ENCODE measurements at regions not wholly inside any gene's neighbourhood (a gene's known extent, or its start where the extent isn't known, plus 50 kb on each side); places are given as distances from the start of the nearest gene placed in this dataset.

DNA sequence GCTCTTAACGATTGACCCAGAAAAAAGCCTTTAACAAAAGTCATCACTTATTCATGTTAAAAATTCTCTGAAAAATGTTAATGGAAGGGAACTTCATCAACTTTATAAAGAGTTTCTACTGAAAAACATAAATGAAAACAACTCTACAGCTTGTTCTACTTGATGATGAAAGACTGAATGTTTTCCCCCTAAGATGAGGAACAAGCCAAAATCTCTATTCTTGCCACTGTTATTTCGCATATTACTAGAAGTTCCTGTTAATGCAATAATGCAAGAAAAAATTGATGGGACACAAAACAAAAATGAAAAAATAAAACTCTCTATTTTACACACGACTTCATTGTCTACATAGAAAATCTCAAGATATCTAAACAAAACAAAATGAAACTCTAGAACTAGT is 249.8 kb upstream of the AKR1E2 start:
- TF ChIP-seq POLR2A (IDR thresholded peaks at IDR 0.05; ENCODE audit: low read depth, low read length) (no peak), POLR2AphosphoS5 (IDR thresholded peaks at IDR 0.05; ENCODE audit: low read depth, low read length) (no peak)

Data from GM12892 (cell line).